Cardiac fibroblast (primary cell): ENCODE measurements at regions not wholly inside any gene's neighbourhood (a gene's known extent, or its start where the extent isn't known, plus 50 kb on each side); places are given as distances from the start of the nearest gene placed in this dataset.
"Not testable (repeated sequence)": the region's sequence is repeated elsewhere in the genome, so short reads cannot be mapped to it uniquely, and the experiment has no call there.

Experiments
- DNase-seq, 2 donors: peaks; one replicate each; pipeline versions ENCODE4 v3.0.0 to v3.0.0-alpha.2; 2010; ENCODE audit warnings: low read depth in 2 of 2
- H3K4me3 ChIP-seq, 2 donors: replicated peaks in 1 of 2; 1 replicate in 1 of 2; 2 replicates in 1 of 2; pipeline ENCODE4 v1.5.1; 2011; ENCODE audit warnings: low read depth in 2 of 2, low read length in 2 of 2, mild to moderate bottlenecking in 2 of 2, moderate library complexity in 1 of 2
- CTCF ChIP-seq: IDR thresholded peaks from one replicate; pipeline ENCODE4 v1.5.1; 2011; ENCODE audit warnings: low read depth, mild to moderate bottlenecking, low read length, inconsistent platforms

DNA sequence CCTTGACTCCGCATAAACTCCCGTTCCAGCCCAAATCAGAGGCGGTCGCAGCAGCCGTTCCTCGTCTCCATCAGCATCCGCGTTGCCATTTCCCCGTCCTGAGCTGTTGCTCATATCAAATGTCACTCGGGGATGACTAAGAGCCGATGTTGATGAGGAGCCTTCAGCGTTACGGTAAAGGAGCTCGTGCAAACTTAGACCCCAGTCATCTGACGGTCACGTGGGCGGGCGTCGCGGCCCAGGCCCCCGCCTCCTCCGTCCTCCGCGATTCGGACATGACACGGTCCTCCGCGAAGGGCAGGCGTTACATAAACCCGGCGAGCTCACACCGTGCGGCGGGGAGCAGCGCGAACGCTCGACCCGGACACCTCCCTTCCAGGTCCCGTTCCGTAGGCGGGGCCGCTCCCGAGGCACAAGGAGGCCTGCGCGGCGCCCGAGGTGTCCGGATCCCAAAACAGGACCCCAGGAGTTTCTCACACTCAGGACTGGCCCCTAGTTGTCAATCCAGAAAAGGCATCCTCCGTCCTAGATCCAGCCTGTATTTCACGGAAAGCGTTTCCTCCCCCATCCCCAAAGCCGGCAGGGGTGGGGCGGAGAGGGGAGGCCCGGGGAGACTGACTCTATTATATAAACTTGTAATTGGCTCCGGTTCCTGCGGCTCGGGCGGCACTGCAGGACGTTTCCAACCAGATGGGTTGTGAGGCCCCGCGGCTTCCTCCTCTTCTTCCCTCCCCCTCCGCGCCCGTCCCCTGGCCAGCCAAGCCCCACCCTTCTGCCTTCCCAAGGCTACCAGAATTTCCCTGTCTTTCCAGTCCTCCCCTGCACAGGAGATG, 100.0 kb upstream of the IGF1R start:
- TF ChIP-seq CTCF: no peak
- peak; percentile 23 to 75 for DNase-seq
- peak overlapping the region; percentile 51 to 53 for H3K4me3 ChIP-seq

- H3K4me3 ChIP-seq: peak overlapping the region; percentile 51 to 53
- DNase-seq: no peak
- no peak for TF ChIP-seq CTCF
Observed at GRCh38 chr15:98549003-98549402, 99.3 kb upstream of the IGF1R start.

DNA sequence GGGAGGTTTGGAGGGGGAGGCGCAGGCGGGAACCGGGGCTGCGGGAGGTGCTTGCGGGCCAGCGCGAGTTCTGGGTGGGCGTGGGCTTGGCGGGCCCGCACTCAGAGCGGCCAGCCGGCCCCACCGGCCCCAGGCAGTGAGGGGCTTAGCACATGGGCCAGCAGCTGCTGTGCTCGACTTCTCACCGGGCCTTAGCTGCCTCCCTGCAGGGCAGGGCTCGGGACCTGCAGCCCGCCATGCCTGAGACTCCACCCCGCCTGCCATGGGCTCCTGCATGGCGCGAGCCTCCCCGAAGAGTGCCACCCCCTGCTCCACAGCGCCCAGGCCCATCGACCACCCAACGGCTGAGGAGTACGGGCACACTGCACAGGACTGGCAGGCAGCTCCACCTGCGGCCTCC, 98.6 kb upstream of the IGF1R start:
- no peak for DNase-seq
- H3K4me3 ChIP-seq: no peak overlapping the region
- TF ChIP-seq CTCF: no peak

- not testable (repeated sequence) for DNase-seq, H3K4me3 ChIP-seq
Observed at GRCh38 chr15:98550363-98550762, 98.0 kb upstream of the IGF1R start.

DNA sequence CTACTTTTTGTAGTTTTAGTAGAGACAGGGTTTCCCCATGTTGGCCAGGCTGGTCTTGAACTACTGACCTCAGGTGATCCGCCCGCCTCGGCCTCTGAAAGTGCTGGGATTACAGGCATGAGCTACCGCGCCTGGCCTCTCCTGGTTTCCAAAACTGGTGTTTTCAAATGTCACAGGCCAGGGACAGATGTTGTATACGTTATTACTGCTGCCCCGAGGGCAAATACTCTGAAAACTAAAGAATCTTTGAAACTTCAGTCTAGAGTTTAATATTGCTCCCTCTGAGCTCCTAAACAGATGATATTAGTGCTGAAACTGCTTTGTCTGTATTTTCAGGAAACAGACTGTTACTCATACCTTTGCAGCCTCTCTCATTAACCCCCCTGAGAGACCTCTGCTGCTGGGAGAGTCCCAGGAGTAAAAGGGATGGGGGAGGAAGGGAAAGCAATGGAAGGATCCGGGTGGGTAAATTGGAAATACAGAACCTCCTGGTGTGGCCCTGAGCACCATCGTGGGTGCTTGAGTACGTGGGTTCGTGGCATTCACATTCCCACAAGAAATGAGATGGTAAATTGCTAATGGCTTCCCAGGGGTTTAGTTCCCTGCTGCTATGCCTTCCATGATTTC, 96.3 kb upstream of the IGF1R start:
- DNase-seq: no peak
- no peak for TF ChIP-seq CTCF
- H3K4me3 ChIP-seq: no peak overlapping the region

DNA sequence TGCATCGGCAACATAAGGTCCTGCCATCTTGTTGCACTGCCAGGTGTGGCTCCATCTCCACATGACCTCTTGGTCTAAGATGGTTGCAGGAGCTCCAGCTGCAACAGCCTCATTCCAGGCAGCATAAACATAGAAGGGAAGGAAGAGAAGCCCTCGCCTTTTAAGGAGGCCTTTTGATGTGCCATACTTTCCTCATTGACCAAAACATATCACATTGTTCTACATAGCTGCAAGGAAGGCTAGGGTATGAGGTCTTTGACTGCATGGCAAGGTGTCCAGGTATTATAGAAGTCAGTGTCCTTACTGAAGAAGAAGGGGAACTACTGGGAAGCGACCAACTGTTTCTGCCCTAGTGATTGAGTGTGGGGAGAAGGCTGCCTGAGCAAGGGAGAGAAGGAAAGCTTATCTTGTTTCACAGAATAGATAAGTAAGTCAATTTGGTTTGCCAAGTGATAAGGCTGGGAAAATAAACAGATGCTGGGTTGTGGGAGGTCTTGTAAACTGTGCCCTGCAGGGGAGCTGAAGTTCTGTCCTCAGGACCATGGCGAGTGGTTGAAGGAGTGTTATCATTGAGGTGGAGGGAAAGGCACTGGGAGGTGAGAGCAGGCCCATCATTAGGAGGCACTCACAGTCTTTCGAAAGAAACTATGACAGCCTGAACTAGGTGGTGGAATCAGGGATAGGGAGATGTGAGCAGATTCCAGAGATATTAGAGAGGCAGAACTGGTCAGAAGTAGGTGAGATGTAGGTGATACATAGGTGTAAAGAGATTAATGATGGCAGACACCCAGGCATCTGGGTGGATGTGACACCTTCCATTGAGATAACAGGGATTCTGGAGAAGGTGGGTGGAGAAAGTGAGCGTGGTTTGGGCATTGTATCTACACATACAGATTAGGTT, 93.8 kb upstream of the IGF1R start:
- no peak for TF ChIP-seq CTCF
- H3K4me3 ChIP-seq: no peak overlapping the region
- no peak for DNase-seq

DNA sequence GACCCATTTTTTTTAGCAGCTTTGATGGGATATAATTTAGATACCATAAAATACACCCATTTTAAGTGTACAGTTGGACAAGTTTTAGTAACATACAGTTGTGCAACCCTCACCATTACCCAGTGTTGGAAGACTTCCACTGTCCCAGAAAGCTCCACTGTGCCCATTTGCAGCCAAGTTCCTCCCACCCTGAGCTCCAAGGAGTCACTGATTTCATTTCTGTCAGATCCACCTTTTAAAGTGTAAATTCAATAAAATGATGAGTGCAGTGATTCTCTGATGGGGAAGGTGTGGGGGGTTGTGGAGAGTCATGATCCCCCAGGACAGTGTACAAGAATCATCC, 93.2 kb upstream of the IGF1R start:
- no peak overlapping the region for H3K4me3 ChIP-seq
- DNase-seq: no peak
- TF ChIP-seq CTCF: no peak
